ENCODE measurements at regions not wholly inside any gene's neighbourhood (a gene's known extent, or its start where the extent isn't known, plus 50 kb on each side); places are given as distances from the start of the nearest gene placed in this dataset.

DNA sequence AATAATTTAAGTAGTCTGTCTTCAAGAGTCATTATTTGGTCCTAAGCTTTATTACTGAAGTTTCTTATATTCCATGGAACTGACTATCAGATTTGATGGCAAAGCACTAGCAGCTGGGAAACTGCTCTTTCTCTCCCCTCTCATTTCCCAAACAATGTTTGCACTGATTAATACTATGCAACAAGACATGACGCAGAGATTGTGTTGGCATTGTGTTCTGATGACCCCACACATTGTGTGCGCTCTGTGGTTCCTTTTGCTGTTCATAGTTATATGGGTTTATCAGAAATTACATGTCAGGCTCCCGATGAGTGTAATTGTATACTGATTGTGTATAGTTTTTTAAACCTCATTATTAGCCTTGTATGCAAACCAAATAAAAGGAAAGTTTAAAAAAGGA is 331.6 kb upstream of the FANCL start:
- TF ChIP-seq, protein P1, sequence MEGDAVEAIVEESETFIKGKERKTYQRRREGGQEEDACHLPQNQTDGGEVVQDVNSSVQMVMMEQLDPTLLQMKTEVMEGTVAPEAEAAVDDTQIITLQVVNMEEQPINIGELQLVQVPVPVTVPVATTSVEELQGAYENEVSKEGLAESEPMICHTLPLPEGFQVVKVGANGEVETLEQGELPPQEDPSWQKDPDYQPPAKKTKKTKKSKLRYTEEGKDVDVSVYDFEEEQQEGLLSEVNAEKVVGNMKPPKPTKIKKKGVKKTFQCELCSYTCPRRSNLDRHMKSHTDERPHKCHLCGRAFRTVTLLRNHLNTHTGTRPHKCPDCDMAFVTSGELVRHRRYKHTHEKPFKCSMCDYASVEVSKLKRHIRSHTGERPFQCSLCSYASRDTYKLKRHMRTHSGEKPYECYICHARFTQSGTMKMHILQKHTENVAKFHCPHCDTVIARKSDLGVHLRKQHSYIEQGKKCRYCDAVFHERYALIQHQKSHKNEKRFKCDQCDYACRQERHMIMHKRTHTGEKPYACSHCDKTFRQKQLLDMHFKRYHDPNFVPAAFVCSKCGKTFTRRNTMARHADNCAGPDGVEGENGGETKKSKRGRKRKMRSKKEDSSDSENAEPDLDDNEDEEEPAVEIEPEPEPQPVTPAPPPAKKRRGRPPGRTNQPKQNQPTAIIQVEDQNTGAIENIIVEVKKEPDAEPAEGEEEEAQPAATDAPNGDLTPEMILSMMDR (conservative IDR thresholded peaks at IDR 0.05), result no peak
- TF ChIP-seq EZH2 (IDR thresholded peaks at IDR 0.05; ENCODE audit: low read depth), result no peak

Measured in PC-9 (cell line).